RPMI8226 (cell line): ENCODE measurements at regions not wholly inside any gene's neighbourhood (a gene's known extent, or its start where the extent isn't known, plus 50 kb on each side); places are given as distances from the start of the nearest gene placed in this dataset.
"Not testable (repeated sequence)": the region's sequence is repeated elsewhere in the genome, so short reads cannot be mapped to it uniquely, and the experiment has no call there.

ENCODE experiments used
- DNase-seq: peaks from one replicate; pipeline ENCODE4 v3.0.0-alpha.2; 2015

DNA sequence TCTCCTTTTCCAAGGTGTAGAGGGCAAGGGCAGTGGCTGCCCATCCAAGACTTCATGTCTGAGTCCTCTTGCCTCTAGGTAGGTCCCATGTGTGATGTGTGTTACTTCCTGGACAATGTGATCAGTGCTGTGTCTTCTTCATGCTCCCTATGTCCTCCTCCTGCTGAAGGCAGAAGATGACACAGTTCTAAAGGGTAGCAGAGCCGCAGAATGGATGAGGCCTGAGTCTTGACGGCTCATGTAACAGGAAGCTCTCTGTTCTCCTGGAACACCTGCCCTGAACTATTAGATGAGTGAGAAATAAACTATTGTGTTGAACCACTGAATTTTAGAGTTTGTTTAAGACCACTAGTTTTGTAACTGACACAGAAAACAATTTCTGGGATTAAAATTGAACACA, 165.9 kb downstream of the NDFIP2 start:
- no peak for DNase-seq

DNA sequence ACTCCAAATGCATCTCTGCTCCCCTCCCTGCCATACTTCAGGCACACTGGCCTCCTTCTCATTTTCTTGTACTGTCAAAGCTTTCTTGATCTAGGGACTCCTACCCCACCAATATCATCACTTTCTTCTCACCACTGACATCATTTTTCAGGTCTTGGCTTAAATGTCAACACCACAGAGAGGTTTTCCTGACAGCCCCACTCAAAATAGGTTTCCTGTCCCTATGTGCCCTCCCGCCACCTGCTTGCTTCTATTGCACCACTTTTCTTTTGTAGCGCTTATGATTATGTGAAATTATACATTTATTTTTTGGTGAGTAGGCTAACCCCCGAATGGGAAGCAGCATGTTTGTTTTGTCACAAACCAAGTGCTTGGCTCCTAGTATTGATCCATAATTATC, 164.6 kb downstream of the NDFIP2 start:
- no peak for DNase-seq

DNA sequence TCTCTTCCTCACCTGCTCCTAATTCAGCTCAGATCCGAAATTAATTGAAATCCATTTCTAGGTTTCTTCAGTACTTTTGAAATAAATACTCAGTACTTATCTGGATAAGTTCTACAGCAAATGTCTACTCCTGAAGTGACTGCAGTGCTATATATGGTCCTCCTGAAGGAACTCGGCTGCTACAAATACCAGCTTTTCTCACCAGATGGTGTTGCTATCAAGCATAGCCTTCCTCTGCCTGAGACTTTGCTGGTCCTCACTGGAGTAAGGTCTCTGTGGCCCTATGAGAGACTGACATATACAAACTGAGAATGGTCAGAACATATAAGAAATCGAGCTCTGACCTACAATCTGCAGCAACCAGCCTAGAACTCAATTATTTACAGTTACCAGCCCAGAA, 161.6 kb downstream of the NDFIP2 start:
- no peak for DNase-seq

DNA sequence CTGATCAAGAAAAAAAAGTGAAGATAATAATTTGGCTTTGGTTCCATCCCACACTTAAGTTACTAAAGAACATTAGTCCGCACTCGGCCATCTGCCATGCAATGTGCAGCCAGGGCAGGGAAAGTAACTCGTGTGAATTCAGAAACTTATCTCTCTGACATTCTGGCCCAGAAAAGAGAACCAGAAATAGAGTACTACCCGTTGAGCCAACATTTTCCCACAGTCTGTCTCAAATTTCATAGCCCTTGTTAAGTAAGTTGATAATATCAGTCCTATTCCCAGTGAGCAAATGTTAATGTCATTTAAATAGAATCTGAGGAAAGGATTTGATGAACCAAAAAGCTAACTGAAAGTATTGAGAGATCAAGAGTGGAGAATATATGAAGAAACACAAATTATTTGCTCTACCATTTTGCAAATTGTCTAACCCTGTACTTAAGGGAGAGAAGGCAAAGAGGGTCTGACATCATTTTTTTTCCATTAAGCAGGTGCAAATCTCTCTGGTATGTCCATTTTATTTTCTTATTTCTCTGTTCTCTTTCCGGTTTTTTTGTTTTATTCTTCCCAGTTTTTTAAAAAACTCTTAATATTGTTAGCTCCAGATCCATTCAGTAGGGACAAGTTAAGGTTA, 156.3 kb downstream of the NDFIP2 start:
- DNase-seq: no peak

DNA sequence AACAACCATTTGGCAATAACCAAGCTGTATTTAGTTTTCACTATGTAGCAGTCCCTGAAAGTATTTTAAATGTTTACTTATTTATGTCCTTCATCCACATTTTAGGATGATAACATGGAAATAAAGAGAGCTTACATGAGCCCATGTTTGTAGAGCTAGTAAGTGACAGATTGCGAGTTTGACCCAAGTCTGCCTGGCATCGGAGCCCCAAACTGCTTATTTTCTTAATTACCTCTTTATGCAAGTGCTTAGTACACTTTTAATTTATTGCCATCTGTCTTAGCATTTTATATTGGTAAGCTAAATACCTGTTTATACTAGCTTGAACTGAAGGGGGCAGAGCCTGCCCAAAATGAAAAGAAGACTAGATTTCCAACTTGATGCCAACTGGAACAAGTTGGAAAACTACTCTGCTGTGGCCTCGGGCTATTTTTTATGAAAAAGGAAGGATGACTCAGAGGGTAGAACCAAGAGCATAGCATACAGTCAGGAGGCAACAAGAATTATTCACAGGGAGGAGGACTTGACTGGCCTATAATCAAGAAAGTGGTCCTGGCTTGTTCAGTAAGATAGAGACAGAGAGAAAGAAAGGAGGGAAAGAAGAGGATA, 150.2 kb downstream of the NDFIP2 start:
- no peak for DNase-seq

GRCh38 chr13:79628463-79628862, 147.5 kb downstream of the NDFIP2 start:
- DNase-seq: no peak

DNA sequence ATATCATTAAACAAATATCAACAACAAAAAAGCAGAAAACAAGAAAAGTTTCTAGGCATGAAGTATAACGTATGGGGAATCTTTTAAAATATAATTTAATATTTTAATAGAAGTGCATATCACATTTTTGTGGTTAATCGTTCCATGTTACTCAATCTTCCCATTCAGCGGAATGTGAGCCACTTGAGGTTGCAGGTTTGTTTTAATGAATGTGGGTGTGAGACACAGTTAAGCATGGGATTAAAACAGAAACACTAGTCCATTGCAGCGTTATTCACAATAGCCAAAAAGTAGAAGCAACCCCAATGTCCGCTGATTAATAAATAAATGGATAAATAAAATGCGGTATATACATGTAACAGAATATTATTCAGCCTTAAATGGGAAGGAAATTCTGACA, 146.0 kb downstream of the NDFIP2 start:
- DNase-seq: no peak

DNA sequence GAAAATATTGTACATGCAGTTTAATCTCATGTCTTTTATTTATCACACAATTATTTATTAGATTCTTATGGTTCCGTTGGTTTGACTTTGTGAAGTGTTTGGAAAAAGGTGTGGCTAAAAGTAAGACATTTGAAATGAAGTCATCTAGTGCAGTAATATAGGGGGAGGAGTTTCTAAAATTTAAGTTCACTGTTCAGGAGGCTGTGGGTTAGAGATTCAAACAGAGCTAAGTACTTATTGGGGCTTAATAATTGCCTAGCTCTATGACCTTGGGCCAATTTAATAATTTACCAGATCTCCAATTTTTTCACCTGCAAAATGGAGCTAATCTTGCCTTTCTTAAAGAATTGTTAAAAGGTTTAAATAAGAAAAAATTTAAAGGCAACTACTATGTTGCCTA, 144.6 kb downstream of the NDFIP2 start:
- DNase-seq: no peak

GRCh38 chr13:79621902-79622301, 140.9 kb downstream of the NDFIP2 start:
- no peak for DNase-seq

DNA sequence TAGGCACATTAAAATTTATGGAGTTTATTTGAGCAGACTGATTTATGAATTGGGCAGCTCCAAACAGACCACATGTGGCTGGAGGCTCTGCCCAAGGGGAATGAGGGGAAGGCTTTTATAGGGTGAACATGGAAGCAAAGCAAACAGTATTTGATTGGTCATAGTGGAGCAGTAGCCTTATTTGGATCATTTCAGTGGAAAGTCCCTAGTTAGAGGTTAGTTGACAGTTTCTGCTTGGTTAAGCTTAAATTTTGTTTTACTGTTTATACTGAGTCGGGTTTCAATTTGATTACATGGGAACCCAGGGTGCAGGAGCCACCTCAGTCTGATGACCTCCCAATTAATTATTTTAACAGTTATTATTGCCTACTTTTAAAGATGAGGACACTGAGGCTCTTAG, 140.5 kb downstream of the NDFIP2 start:
- no peak for DNase-seq

GRCh38 chr13:79614250-79614918, 133.4 kb downstream of the NDFIP2 start:
- no peak for DNase-seq

DNA sequence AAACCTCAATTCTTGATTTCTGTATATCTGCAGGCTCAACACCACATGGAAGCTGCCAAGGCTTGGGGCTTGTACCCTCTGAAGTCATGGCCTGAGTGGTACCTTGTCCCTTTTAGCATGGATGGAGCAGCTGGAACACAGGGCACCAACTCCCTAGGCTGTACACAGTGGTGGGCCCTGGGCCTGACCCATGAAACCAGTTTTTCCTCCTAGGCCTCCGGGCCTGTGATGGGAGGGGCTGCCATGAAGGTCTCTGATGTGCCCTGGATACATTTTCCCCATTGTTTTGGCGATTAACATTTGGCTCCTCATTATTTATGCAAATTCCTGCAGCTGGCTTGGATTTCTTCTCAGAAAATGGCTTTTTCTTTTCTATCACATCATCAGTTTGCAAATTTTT, 131.6 kb downstream of the NDFIP2 start:
- no peak for DNase-seq

GRCh38 chr13:79607895-79608294, 126.9 kb downstream of the NDFIP2 start:
- DNase-seq: not testable (repeated sequence)
